Gastroesophageal sphincter (tissue), 4 donors: ENCODE measurements at regions not wholly inside any gene's neighbourhood (a gene's known extent, or its start where the extent isn't known, plus 50 kb on each side); places are given as distances from the start of the nearest gene placed in this dataset.

Experiments
- ATAC-seq: fragments of 150-250 bp; one replicate; pipeline ENCODE4 v1.9.1; 2016; ENCODE audit warnings: mild to moderate bottlenecking, moderate library complexity
- H3K27ac ChIP-seq, 4 donors: fragments of 200-600 bp; sonication (generic) in 3 of 4; 1 replicate in 3 of 4; 2 replicates in 1 of 4; pipeline ENCODE4 v1.5.1; 2016 to 2019
- H3K27me3 ChIP-seq: fragments of 200-600 bp; sonication (generic); one replicate; pipeline ENCODE4 v1.5.1; 2019
- H3K36me3 ChIP-seq, 2 donors: fragments of 200-600 bp; sonication (generic); one replicate each; pipeline ENCODE4 v1.5.1; 2019; ENCODE audit warnings: control low read depth in 1 of 2
- H3K4me1 ChIP-seq, 3 donors: fragments of 200-600 bp; sonication (generic); 1 replicate in 2 of 3; 2 replicates in 1 of 3; pipeline ENCODE4 v1.5.1; 2016 to 2019; ENCODE audit warnings: control low read depth in 2 of 3
- H3K4me3 ChIP-seq, 2 donors: fragments of 200-600 bp; sonication (generic); one replicate each; pipeline ENCODE4 v1.5.1; 2019; ENCODE audit warnings: mild to moderate bottlenecking in 1 of 2, moderate library complexity in 1 of 2
- H3K9me3 ChIP-seq, 3 donors: fragments of 200-600 bp; sonication (generic); one replicate each; pipeline ENCODE4 v1.5.1; 2017 to 2019; ENCODE audit warnings: control low read depth in 2 of 3
- EP300 ChIP-seq: sonication (generic); formaldehyde crosslinking; IDR thresholded peaks from one replicate; pipeline ENCODE4 v1.6.1; 2017; ENCODE audit warnings: antibody characterized with exemption, mild to moderate bottlenecking
- POLR2A ChIP-seq, 2 donors: fragments of 450-650 bp; IDR thresholded peaks; one replicate each; pipeline ENCODE4 v1.6.1; 2017; ENCODE audit warnings: antibody characterized with exemption in 2 of 2, mild to moderate bottlenecking in 2 of 2, moderate library complexity in 1 of 2
- POLR2AphosphoS5 ChIP-seq: sonication (generic); formaldehyde crosslinking; IDR thresholded peaks from one replicate; pipeline ENCODE4 v1.6.1; 2017; ENCODE audit warnings: antibody characterized with exemption
- WGBS, 2 donors: methylation state at CpG; one replicate each; pipeline ENCODE4 v1.1.5; 2018; ENCODE audit warnings: low coverage in 1 of 2; 5-methylcytosine and 5-hydroxymethylcytosine counted together
- TF ChIP-seq, protein P1 (sequence below), 4 experiments: fragments of 200-600 bp in 2 of 4; fragments of 450-650 bp in 2 of 4; sonication (generic) in 1 of 4; IDR thresholded peaks; one replicate each; pipeline ENCODE4 v1.5.1; 2017 to 2019; ENCODE audit warnings: antibody characterized with exemption in 4 of 4, mild to moderate bottlenecking in 2 of 4, moderate library complexity in 2 of 4

- H3K36me3 ChIP-seq: no peaks in the 10 kb centered on the region
- WGBS, 2 donors: 95 to 100% methylated on average over 2 to 3 of the region's 4 CpGs
- TF ChIP-seq, protein P1, sequence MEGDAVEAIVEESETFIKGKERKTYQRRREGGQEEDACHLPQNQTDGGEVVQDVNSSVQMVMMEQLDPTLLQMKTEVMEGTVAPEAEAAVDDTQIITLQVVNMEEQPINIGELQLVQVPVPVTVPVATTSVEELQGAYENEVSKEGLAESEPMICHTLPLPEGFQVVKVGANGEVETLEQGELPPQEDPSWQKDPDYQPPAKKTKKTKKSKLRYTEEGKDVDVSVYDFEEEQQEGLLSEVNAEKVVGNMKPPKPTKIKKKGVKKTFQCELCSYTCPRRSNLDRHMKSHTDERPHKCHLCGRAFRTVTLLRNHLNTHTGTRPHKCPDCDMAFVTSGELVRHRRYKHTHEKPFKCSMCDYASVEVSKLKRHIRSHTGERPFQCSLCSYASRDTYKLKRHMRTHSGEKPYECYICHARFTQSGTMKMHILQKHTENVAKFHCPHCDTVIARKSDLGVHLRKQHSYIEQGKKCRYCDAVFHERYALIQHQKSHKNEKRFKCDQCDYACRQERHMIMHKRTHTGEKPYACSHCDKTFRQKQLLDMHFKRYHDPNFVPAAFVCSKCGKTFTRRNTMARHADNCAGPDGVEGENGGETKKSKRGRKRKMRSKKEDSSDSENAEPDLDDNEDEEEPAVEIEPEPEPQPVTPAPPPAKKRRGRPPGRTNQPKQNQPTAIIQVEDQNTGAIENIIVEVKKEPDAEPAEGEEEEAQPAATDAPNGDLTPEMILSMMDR (IDR thresholded peaks at IDR 0.05): no peak
- TF ChIP-seq POLR2A (IDR thresholded peaks at IDR 0.05): no peak
- no peak for TF ChIP-seq EP300
- no peak for TF ChIP-seq POLR2AphosphoS5
Observed at GRCh38 chr9:19935422-19935821, 146.6 kb upstream of the SLC24A2 start.

GRCh38 chr9:19934301-19934871 is 145.5 kb upstream of the SLC24A2 start:
- Histone ChIP-seq H3K36me3 (no peaks in the 10 kb centered on the region), H3K27ac (peak overlapping the region in 1 of 4 donors; percentile 8), H3K27me3 (no peaks in the 10 kb centered on the region), H3K4me3 (peak overlapping the region; percentile 30 to 54), H3K4me1 (peaks cover 0 to 19% (median 3%) of the 10 kb centered on the region in 3 donors), H3K9me3 (no peaks in the 10 kb centered on the region)
- ATAC-seq: peak; percentile 51
- WGBS, 2 donors: 20% methylated on average over 1 of the region's 41 CpGs; no CpG with 5 or more reads in 1 of the 2 donors
- TF ChIP-seq, protein P1 (IDR thresholded peaks at IDR 0.05): peak in 1 of 4 experiments; percentile 20
- no peak for TF ChIP-seq POLR2A (IDR thresholded peaks at IDR 0.05)

More at GRCh38 chr9:19935422-19935821, 146.6 kb upstream of the SLC24A2 start:
- peaks cover 0 to 25% (median 3%) of the 10 kb centered on the region in 3 donors for H3K4me1 ChIP-seq
- no peak for ATAC-seq
- no peaks in the 10 kb centered on the region for H3K9me3 ChIP-seq
- no peak overlapping the region for H3K4me3 ChIP-seq
- H3K27me3 ChIP-seq: no peaks in the 10 kb centered on the region
- H3K27ac ChIP-seq: no peak overlapping the region

DNA sequence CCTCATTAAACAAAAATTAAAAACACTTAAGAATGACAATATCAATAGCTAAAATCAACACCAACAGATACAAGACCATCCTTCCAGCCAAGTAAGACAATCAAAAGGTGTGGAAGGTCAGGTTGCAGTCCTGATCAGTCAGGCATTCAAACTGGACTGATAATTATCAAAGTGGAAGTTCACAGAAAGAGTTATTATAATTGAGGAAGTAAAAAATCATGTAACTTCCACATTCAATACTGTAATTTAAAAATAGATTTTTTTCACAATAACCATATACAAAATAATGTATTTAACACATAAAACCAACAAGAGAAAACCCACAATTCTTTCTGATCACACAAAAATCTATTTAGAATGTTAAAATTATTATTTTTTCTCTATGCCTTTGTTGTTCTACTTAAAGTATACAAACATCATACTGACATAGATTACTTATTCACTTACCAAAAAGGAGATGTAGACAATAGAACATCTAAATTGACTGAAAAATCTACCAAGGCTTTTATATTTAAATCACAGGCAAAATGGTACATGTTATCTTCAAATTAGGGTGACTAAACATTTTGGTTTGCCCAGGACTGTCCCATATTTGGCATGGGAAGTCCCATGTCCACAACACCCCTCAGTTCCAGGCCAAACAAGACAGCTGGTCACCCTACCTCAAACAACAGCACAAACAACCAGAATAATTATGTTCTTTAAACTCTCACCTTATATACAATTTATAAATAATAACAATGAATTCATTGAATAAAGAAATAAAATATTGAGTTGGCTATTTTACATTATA is 142.5 kb upstream of the SLC24A2 start:
- H3K36me3 ChIP-seq: no peaks in the 10 kb centered on the region
- H3K4me1 ChIP-seq: peaks cover 0 to 19% (median 3%) of the 10 kb centered on the region in 3 donors
- H3K4me3 ChIP-seq: no peak overlapping the region
- H3K27ac ChIP-seq: no peak overlapping the region
- no peaks in the 10 kb centered on the region for H3K9me3 ChIP-seq
- no peaks in the 10 kb centered on the region for H3K27me3 ChIP-seq
- ATAC-seq: no peak
- TF ChIP-seq POLR2AphosphoS5: no peak
- TF ChIP-seq POLR2A (IDR thresholded peaks at IDR 0.05): no peak
- TF ChIP-seq, protein P1 (IDR thresholded peaks at IDR 0.05): no peak
- no peak for TF ChIP-seq EP300

DNA sequence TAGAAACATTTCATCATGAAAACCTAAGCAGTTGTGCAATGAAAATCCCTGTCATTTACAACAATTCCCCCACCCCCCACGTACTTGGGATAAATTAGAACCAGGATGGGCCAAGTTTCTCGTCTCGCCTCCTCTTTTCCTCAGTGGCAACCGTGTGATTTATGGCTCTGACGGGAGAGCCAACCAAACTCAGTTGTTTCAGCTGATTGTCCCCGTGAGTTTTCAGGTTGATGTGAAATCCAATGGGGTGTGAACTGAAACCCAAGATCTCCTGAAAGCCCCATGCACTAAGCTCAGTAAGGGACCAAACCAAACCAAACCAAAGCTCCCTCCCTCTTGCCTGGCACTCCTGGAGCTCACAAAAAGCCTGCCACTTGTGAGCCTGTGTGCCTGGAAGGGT is 138.7 kb upstream of the SLC24A2 start:
- H3K9me3 ChIP-seq: no peaks in the 10 kb centered on the region
- no peaks in the 10 kb centered on the region for H3K27me3 ChIP-seq
- H3K4me1 ChIP-seq: peaks cover 0 to 10% (median 0%) of the 10 kb centered on the region in 3 donors
- no peak overlapping the region for H3K27ac ChIP-seq
- no peaks in the 10 kb centered on the region for H3K36me3 ChIP-seq
- TF ChIP-seq POLR2AphosphoS5 (no peak), POLR2A (IDR thresholded peaks at IDR 0.05) (no peak), EP300 (no peak)
- TF ChIP-seq, protein P1 (IDR thresholded peaks at IDR 0.05): no peak
- WGBS, 2 donors: 88 to 91% methylated on average over 6 of the region's 6 CpGs
- no peak for ATAC-seq
- H3K4me3 ChIP-seq: no peak overlapping the region

GRCh38 chr9:19926774-19927173 is 137.9 kb upstream of the SLC24A2 start:
- Histone ChIP-seq H3K9me3 (no peaks in the 10 kb centered on the region), H3K4me3 (no peak overlapping the region), H3K4me1 (peaks cover 0 to 10% (median 0%) of the 10 kb centered on the region in 3 donors), H3K36me3 (no peaks in the 10 kb centered on the region), H3K27ac (no peak overlapping the region), H3K27me3 (no peaks in the 10 kb centered on the region)
- WGBS, 2 donors: 81 to 86% methylated on average over 4 to 6 of the region's 7 CpGs
- TF ChIP-seq POLR2A (IDR thresholded peaks at IDR 0.05): no peak
- no peak for TF ChIP-seq EP300
- TF ChIP-seq POLR2AphosphoS5: no peak
- TF ChIP-seq, protein P1 (IDR thresholded peaks at IDR 0.05): no peak
- no peak for ATAC-seq
